ENCODE measurements at regions not wholly inside any gene's neighbourhood (a gene's known extent, or its start where the extent isn't known, plus 50 kb on each side); places are given as distances from the start of the nearest gene placed in this dataset.

DNA sequence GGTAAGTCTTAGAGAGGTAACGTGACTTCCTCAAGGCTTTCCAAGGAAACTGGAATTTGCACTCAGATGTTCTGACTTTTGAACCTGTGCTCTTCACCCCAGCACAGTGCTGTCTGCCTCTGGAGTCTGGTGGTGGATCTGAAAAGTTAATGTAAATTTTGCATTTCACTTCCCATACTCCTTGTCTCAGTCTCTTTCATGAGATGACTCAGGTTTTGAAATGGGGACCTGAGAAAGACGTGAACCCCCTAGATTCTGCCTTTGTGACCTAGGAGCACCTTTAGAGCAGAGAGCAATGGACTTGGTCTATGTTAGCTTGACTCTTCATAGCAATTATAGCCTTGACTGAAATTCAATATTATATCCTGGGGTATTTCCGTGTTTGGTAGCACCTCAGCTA is 223.0 kb downstream of the QKI start:
- TF ChIP-seq EZH2 (optimal IDR thresholded peaks at IDR 0.05; ENCODE audit: low read depth, low read length) (no peak), EZH2phosphoT487 (IDR thresholded peaks at IDR 0.05; ENCODE audit: low read length) (no peak)
- TF ChIP-seq, protein P1, sequence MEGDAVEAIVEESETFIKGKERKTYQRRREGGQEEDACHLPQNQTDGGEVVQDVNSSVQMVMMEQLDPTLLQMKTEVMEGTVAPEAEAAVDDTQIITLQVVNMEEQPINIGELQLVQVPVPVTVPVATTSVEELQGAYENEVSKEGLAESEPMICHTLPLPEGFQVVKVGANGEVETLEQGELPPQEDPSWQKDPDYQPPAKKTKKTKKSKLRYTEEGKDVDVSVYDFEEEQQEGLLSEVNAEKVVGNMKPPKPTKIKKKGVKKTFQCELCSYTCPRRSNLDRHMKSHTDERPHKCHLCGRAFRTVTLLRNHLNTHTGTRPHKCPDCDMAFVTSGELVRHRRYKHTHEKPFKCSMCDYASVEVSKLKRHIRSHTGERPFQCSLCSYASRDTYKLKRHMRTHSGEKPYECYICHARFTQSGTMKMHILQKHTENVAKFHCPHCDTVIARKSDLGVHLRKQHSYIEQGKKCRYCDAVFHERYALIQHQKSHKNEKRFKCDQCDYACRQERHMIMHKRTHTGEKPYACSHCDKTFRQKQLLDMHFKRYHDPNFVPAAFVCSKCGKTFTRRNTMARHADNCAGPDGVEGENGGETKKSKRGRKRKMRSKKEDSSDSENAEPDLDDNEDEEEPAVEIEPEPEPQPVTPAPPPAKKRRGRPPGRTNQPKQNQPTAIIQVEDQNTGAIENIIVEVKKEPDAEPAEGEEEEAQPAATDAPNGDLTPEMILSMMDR (IDR thresholded peaks at IDR 0.05; ENCODE audit: low read length): no peak

Data from MM.1S (cell line).